Transverse colon (tissue), 4 donors: ENCODE measurements at regions not wholly inside any gene's neighbourhood (a gene's known extent, or its start where the extent isn't known, plus 50 kb on each side); places are given as distances from the start of the nearest gene placed in this dataset.

Experiments
- DNase-seq: peaks from one replicate; pipeline ENCODE4 v3.0.0-alpha.2; 2019
- H3K27ac ChIP-seq, 4 donors: fragments of 200-600 bp; sonication (generic); 2 replicates each; pipeline ENCODE4 v1.5.1; 2016 to 2018; ENCODE audit warnings: inconsistent platforms in 4 of 4
- H3K27me3 ChIP-seq: fragments of 200-600 bp; sonication (generic); 2 replicates; pipeline ENCODE4 v1.5.1; 2017; ENCODE audit warnings: inconsistent platforms
- H3K36me3 ChIP-seq, 4 donors: fragments of 200-600 bp; sonication (generic); 2 replicates each; pipeline ENCODE4 v1.5.1; 2017 to 2019; ENCODE audit warnings: inconsistent platforms in 4 of 4
- H3K4me1 ChIP-seq, 4 donors: fragments of 200-600 bp; sonication (generic); 2 replicates each; pipeline ENCODE4 v1.5.1; 2017 to 2020; ENCODE audit warnings: inconsistent platforms in 4 of 4
- H3K4me3 ChIP-seq, 4 donors: fragments of 200-600 bp; sonication (generic); 1 replicate in 1 of 4; 2 replicates in 3 of 4; pipeline versions ENCODE4 v1.5.1 to v1.6.1; 2017 to 2019; ENCODE audit warnings: inconsistent platforms in 4 of 4
- H3K9me3 ChIP-seq, 2 donors: fragments of 200-600 bp; sonication (generic); 2 replicates each; pipeline ENCODE4 v1.5.1; 2017 to 2019; ENCODE audit warnings: inconsistent platforms in 2 of 2
- EP300 ChIP-seq: sonication (generic); formaldehyde crosslinking; IDR thresholded peaks from one replicate; pipeline ENCODE4 v1.6.1; 2017; ENCODE audit warnings: antibody characterized with exemption, low read depth
- POLR2A ChIP-seq: fragments of 450-650 bp; IDR thresholded peaks from one replicate; pipeline ENCODE4 v1.6.1; 2016; ENCODE audit warnings: antibody characterized with exemption, mild to moderate bottlenecking, moderate library complexity
- POLR2AphosphoS5 ChIP-seq, 3 donors: sonication (generic); formaldehyde crosslinking; IDR thresholded peaks; one replicate each; pipeline ENCODE4 v1.6.1; 2016; ENCODE audit warnings: antibody characterized with exemption in 3 of 3
- WGBS, 2 donors: methylation state at CpG; one replicate each; pipeline ENCODE4 v1.1.5; 2018; ENCODE audit warnings: low coverage in 1 of 2; 5-methylcytosine and 5-hydroxymethylcytosine counted together
- in situ Hi-C, 4 donors: fragments of 200-750 bp; cut with MboI; loops; one replicate each; pipeline versions ENCODE4 v1.15.0 to v1.15.1; 2017; ENCODE audit warnings: low sequenced_read_pairs in 3 of 4, low pct_ligation_motif_present in 1 of 4, low pct_unique_long_range_greater_than_20kb in 1 of 4
- intact Hi-C: fragments of 100-400 bp; cut with DNase I; formaldehyde crosslinking; loops from one replicate; pipeline ENCODE4 v1.15.1; 2023; ENCODE audit warnings: low total_unique reads
- TF ChIP-seq, protein P1 (sequence below), 5 experiments: fragments of 200-600 bp in 3 of 5; fragments of 450-650 bp in 2 of 5; sonication (generic) in 3 of 5; IDR thresholded peaks; 1 replicate in 2 of 5; 2 replicates in 3 of 5; pipeline ENCODE4 v1.5.1; 2016 to 2017; ENCODE audit warnings: antibody characterized with exemption in 5 of 5, inconsistent platforms in 3 of 5, mild to moderate bottlenecking in 2 of 5, moderate library complexity in 1 of 5

DNA sequence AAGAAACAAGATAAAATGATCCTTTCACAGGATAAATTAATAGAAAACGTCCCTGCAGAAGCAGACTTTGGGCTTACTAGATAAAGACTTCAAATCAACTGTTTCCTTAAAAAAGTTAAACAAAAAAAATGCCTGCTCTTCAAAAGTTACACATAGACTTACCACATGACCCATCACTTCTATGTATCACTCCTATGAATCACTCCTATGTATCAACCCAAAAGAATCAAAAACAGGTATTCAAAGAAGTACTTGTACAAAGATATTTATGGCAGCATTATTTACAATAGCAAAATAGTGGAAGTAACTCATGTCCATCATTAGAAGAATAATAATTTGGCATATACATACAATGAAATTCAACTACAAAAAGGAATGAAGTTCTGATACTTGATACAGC, 56.3 kb upstream of the PRDM9 start:
- no peaks in the 10 kb centered on the region for H3K27me3 ChIP-seq
- 33 to 63% methylated on average over 1 of the region's 1 CpG for WGBS, 2 donors

DNA sequence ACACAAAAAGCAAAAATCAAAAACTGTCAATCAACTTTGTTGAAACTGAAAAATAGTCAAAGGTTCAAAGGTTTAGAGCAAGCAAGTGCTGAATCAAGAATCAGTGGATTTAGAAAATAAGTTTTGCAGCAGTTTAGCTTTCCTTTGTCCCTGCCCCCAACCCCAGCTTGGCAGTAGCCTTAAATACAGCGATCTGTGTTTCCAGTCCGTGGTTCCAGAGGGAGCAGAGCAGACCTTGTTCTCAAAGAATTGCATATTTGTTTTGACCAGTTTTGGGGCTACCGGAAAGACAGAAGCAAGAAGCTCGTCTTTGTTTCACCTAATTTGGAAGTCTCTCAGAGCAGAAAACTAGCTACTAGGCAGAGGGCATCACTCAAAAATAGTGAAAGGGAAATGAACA, 57.2 kb upstream of the PRDM9 start:
- Histone ChIP-seq H3K36me3 (no peaks in the 10 kb centered on the region), H3K27me3 (no peaks in the 10 kb centered on the region), H3K9me3 (no peaks in the 10 kb centered on the region), H3K4me1 (no peaks in the 10 kb centered on the region), H3K4me3 (no peak overlapping the region), H3K27ac (no peak overlapping the region)
- no peak for DNase-seq
- in situ Hi-C loops: no loop called here
- 80 to 86% methylated on average over 2 to 4 of the region's 4 CpGs for whole genome bisulfite sequencing, 2 donors
- TF ChIP-seq POLR2A: no peak
- TF ChIP-seq EP300: no peak
- TF ChIP-seq, protein P1, sequence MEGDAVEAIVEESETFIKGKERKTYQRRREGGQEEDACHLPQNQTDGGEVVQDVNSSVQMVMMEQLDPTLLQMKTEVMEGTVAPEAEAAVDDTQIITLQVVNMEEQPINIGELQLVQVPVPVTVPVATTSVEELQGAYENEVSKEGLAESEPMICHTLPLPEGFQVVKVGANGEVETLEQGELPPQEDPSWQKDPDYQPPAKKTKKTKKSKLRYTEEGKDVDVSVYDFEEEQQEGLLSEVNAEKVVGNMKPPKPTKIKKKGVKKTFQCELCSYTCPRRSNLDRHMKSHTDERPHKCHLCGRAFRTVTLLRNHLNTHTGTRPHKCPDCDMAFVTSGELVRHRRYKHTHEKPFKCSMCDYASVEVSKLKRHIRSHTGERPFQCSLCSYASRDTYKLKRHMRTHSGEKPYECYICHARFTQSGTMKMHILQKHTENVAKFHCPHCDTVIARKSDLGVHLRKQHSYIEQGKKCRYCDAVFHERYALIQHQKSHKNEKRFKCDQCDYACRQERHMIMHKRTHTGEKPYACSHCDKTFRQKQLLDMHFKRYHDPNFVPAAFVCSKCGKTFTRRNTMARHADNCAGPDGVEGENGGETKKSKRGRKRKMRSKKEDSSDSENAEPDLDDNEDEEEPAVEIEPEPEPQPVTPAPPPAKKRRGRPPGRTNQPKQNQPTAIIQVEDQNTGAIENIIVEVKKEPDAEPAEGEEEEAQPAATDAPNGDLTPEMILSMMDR (IDR thresholded peaks at IDR 0.05): no peak
- no peak for TF ChIP-seq POLR2AphosphoS5 (IDR thresholded peaks at IDR 0.05)
- intact Hi-C loops: no loop called here

More for the DNA sequence above, 56.3 kb upstream of the PRDM9 start:
- no peaks in the 10 kb centered on the region for H3K36me3 ChIP-seq
- H3K27ac ChIP-seq: no peak overlapping the region
- in situ Hi-C loops (no loop called here), intact Hi-C loops (no loop called here)
- no peak overlapping the region for H3K4me3 ChIP-seq
- no peak for TF ChIP-seq POLR2A
- TF ChIP-seq, protein P1 (IDR thresholded peaks at IDR 0.05): no peak
- H3K9me3 ChIP-seq: no peaks in the 10 kb centered on the region
- DNase-seq: no peak
- no peaks in the 10 kb centered on the region for H3K4me1 ChIP-seq

DNA sequence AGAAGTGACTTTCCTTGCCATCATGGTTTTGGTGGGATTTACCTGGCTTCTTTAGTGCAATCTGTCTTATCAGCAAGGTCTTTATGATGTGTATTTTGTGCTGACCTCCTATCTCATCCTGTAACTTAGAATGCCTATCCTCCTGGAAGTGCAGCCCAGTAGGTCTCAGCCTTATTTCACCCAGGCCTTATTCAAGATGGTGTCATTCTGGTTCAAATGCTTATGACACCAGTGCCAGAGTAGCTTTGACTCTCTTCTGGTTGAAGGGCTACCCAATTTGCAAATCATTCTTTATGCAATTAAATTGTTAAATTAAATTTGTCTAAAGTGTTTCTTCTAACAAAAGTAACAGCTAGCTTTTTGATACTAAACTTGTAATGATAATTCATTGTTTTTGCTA, 58.8 kb upstream of the PRDM9 start:
- TF ChIP-seq POLR2A: no peak
- TF ChIP-seq, protein P1 (IDR thresholded peaks at IDR 0.05): no peak
- no peak for TF ChIP-seq EP300
- TF ChIP-seq POLR2AphosphoS5 (IDR thresholded peaks at IDR 0.05): no peak
- intact Hi-C loops: no loop called here

DNA sequence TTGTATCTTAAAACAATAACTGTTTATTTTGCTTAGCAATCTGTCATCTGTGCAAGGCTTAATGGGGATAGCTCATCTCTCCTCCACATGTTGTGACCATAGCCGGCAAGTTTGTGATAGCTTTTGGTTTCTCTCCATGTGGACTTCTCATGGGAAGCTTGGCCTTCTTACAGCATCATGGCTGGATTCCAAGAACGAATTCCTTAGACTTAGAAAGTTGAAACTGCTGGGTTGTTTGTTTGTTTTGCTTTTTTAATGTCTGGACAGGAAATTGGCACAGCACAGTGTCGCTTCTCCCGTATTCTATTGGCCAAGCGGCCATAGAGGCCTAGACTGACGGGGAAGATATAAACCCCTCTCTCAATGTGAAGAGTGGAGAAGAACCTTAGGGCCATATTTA, 61.0 kb upstream of the PRDM9 start:
- H3K4me1 ChIP-seq: no peaks in the 10 kb centered on the region
- no peak overlapping the region for H3K27ac ChIP-seq
- peaks cover 0 to 4% of the 10 kb centered on the region in 2 donors for H3K9me3 ChIP-seq
- TF ChIP-seq EP300: no peak
- TF ChIP-seq, protein P1 (IDR thresholded peaks at IDR 0.05): no peak
- no peak for TF ChIP-seq POLR2AphosphoS5 (IDR thresholded peaks at IDR 0.05)
- TF ChIP-seq POLR2A: no peak
- H3K4me3 ChIP-seq: no peak overlapping the region
- 61 to 68% methylated on average over 6 of the region's 6 CpGs for WGBS, 2 donors
- in situ Hi-C loops: no loop called here
- intact Hi-C loops: no loop called here
- H3K27me3 ChIP-seq: no peaks in the 10 kb centered on the region
- H3K36me3 ChIP-seq: no peaks in the 10 kb centered on the region
- no peak for DNase-seq

More for the DNA sequence above, 58.8 kb upstream of the PRDM9 start:
- Histone ChIP-seq H3K4me3 (no peak overlapping the region), H3K27me3 (no peaks in the 10 kb centered on the region), H3K36me3 (no peaks in the 10 kb centered on the region), H3K9me3 (peaks cover 0 to 2% of the 10 kb centered on the region in 2 donors), H3K4me1 (no peaks in the 10 kb centered on the region), H3K27ac (no peak overlapping the region)
- DNase-seq: no peak
- in situ Hi-C loops: no loop called here
